ENCODE measurements at regions not wholly inside any gene's neighbourhood (a gene's known extent, or its start where the extent isn't known, plus 50 kb on each side); places are given as distances from the start of the nearest gene placed in this dataset.

GRCh38 chr2:122795763-122796162 lies 1040.3 kb downstream of the TSN start:
- H3K9ac ChIP-seq (ENCODE audit: low read length), result no peak overlapping the region
- H4K20me1 ChIP-seq (ENCODE audit: insufficient read depth, low read length), result no peaks in the 10 kb centered on the region
- no peaks in the 10 kb centered on the region for H3K36me3 ChIP-seq (ENCODE audit: insufficient read depth, low read length)
- no peak for TF ChIP-seq EZH2 (IDR thresholded peaks at IDR 0.05; ENCODE audit: insufficient read depth, low read length)
- TF ChIP-seq CTCF (IDR thresholded peaks at IDR 0.05; ENCODE audit: insufficient read depth, low read depth, low read length), result no peak
- FAIRE-seq (no peak), DNase-seq (ENCODE audit: low read depth) (no peak)
- Mint-ChIP-seq H3K4me3 (ENCODE audit: unreplicated experiment) (no peak overlapping the region), H3K27me3 (ENCODE audit: low read depth, unreplicated experiment) (no peaks in the 10 kb centered on the region), H3K9me3 (ENCODE audit: unreplicated experiment) (no peaks in the 10 kb centered on the region), H3K4me1 (ENCODE audit: low read depth, unreplicated experiment) (no peaks in the 10 kb centered on the region), H3K27ac (ENCODE audit: unreplicated experiment) (no peak overlapping the region), H3K36me3 (ENCODE audit: low read depth, unreplicated experiment) (no peaks in the 10 kb centered on the region)
- no peaks in the 10 kb centered on the region for H3K4me1 ChIP-seq (ENCODE audit: insufficient read depth, low read length)
- H3K27ac ChIP-seq (ENCODE audit: low read depth, low read length), result no peak overlapping the region
- peaks cover 2% of the 10 kb centered on the region for H3K9me3 ChIP-seq (ENCODE audit: insufficient read depth, low read depth, low read length)
- H2AFZ ChIP-seq (ENCODE audit: low read depth, low read length), result no peak overlapping the region
- no peak overlapping the region for H3K4me2 ChIP-seq (ENCODE audit: low read length)
- H3K27me3 ChIP-seq (ENCODE audit: insufficient read depth, low read length), result no peaks in the 10 kb centered on the region
- H3K4me3 ChIP-seq (ENCODE audit: insufficient read depth, low read depth, low read length), result no peak overlapping the region
- no peaks in the 10 kb centered on the region for H3K79me2 ChIP-seq (ENCODE audit: insufficient read depth, low read length)

DNA sequence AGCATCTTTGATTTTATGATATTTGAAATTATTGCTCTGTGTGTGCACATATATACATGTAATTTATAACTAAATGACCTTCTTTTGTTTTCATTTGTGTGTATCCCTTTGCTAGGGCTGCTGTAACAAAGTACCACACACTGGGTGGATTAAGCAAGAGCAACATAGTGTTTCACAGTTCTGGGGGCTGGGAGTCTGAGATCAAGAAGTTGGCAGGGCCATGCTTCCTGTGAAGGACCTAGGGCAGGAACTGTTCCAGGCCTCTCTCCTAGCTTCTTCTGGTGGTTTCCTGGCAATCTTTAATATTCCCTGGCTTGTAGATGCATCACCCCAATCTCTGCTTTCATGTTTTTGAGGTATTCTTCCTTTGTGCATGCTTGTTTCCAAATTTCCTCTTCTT lies 1043.9 kb downstream of the TSN start:
- Histone ChIP-seq H3K4me3 (ENCODE audit: insufficient read depth, low read depth, low read length) (no peak overlapping the region), H4K20me1 (ENCODE audit: insufficient read depth, low read length) (no peaks in the 10 kb centered on the region), H3K36me3 (ENCODE audit: insufficient read depth, low read length) (no peaks in the 10 kb centered on the region), H3K79me2 (ENCODE audit: insufficient read depth, low read length) (no peaks in the 10 kb centered on the region), H3K4me2 (ENCODE audit: low read length) (no peak overlapping the region), H3K9ac (ENCODE audit: low read length) (no peak overlapping the region), H2AFZ (ENCODE audit: low read depth, low read length) (no peak overlapping the region), H3K27ac (ENCODE audit: low read depth, low read length) (no peak overlapping the region), H3K9me3 (ENCODE audit: insufficient read depth, low read depth, low read length) (no peaks in the 10 kb centered on the region), H3K27me3 (ENCODE audit: insufficient read depth, low read length) (no peaks in the 10 kb centered on the region), H3K4me1 (ENCODE audit: insufficient read depth, low read length) (no peaks in the 10 kb centered on the region)
- no peak for TF ChIP-seq CTCF (IDR thresholded peaks at IDR 0.05; ENCODE audit: insufficient read depth, low read depth, low read length)
- TF ChIP-seq EZH2 (IDR thresholded peaks at IDR 0.05; ENCODE audit: insufficient read depth, low read length), result no peak
- H3K27me3 Mint-ChIP-seq (ENCODE audit: low read depth, unreplicated experiment), result no peaks in the 10 kb centered on the region
- H3K4me1 Mint-ChIP-seq (ENCODE audit: low read depth, unreplicated experiment), result no peaks in the 10 kb centered on the region
- no peak for FAIRE-seq
- no peak overlapping the region for H3K27ac Mint-ChIP-seq (ENCODE audit: unreplicated experiment)
- no peak for DNase-seq (ENCODE audit: low read depth)
- no peak overlapping the region for H3K4me3 Mint-ChIP-seq (ENCODE audit: unreplicated experiment)
- no peaks in the 10 kb centered on the region for H3K9me3 Mint-ChIP-seq (ENCODE audit: unreplicated experiment)
- no peaks in the 10 kb centered on the region for H3K36me3 Mint-ChIP-seq (ENCODE audit: low read depth, unreplicated experiment)

DNA sequence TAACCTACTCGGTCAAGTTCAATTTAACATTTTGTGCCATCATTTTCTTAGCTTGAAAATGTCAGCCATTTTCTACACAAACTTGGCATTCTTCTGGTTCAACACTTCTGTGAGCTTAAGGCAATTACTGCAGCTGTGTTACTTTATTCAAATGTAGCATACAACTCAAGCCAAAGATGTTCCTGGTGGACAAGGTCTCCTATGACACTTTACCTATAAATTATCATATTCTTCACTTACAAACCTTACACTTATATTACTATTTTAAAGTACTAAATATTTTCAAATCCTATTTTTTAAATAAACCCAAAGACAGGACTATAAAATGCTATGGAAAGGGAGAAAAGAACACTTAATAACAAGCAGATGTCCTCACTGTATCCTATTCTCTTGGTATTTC lies 1045.3 kb downstream of the TSN start:
- Mint-ChIP-seq H3K36me3 (ENCODE audit: low read depth, unreplicated experiment) (no peaks in the 10 kb centered on the region), H3K4me3 (ENCODE audit: unreplicated experiment) (no peak overlapping the region), H3K27me3 (ENCODE audit: low read depth, unreplicated experiment) (no peaks in the 10 kb centered on the region), H3K27ac (ENCODE audit: unreplicated experiment) (no peak overlapping the region), H3K9me3 (ENCODE audit: unreplicated experiment) (no peaks in the 10 kb centered on the region), H3K4me1 (ENCODE audit: low read depth, unreplicated experiment) (no peaks in the 10 kb centered on the region)
- Histone ChIP-seq H3K9ac (ENCODE audit: low read length) (no peak overlapping the region), H3K4me3 (ENCODE audit: insufficient read depth, low read depth, low read length) (no peak overlapping the region), H4K20me1 (ENCODE audit: insufficient read depth, low read length) (no peaks in the 10 kb centered on the region), H3K4me1 (ENCODE audit: insufficient read depth, low read length) (no peaks in the 10 kb centered on the region), H3K27me3 (ENCODE audit: insufficient read depth, low read length) (no peaks in the 10 kb centered on the region), H3K27ac (ENCODE audit: low read depth, low read length) (no peak overlapping the region), H3K4me2 (ENCODE audit: low read length) (no peak overlapping the region), H3K36me3 (ENCODE audit: insufficient read depth, low read length) (no peaks in the 10 kb centered on the region), H3K79me2 (ENCODE audit: insufficient read depth, low read length) (no peaks in the 10 kb centered on the region), H3K9me3 (ENCODE audit: insufficient read depth, low read depth, low read length) (no peaks in the 10 kb centered on the region), H2AFZ (ENCODE audit: low read depth, low read length) (no peak overlapping the region)
- TF ChIP-seq EZH2 (IDR thresholded peaks at IDR 0.05; ENCODE audit: insufficient read depth, low read length) (no peak), CTCF (IDR thresholded peaks at IDR 0.05; ENCODE audit: insufficient read depth, low read depth, low read length) (no peak)
- DNase-seq (ENCODE audit: low read depth) (no peak), FAIRE-seq (no peak)
